MG63 (cell line): ENCODE measurements at regions not wholly inside any gene's neighbourhood (a gene's known extent, or its start where the extent isn't known, plus 50 kb on each side); places are given as distances from the start of the nearest gene placed in this dataset.
"Not testable (repeated sequence)": the region's sequence is repeated elsewhere in the genome, so short reads cannot be mapped to it uniquely, and the experiment has no call there.

Experiments used
- DNase-seq: peaks from one replicate; pipeline ENCODE4 v3.0.0-alpha.2; 2020
- H3K27me3 ChIP-seq: fragments of 250-450 bp; sonication (Bioruptor Pico); 2 replicates; pipeline ENCODE4 v1.5.1; 2020; ENCODE audit warnings: mild to moderate bottlenecking, moderate library complexity
- H3K36me3 ChIP-seq: fragments of 250-450 bp; sonication (Bioruptor Pico); 2 replicates; pipeline ENCODE4 v1.5.1; 2020; ENCODE audit warnings: mild to moderate bottlenecking, moderate library complexity
- H3K4me3 ChIP-seq: fragments of 250-450 bp; sonication (Bioruptor Pico); 2 replicates; pipeline ENCODE4 v1.5.1; 2020; ENCODE audit warnings: mild to moderate bottlenecking, moderate library complexity
- H3K9me3 ChIP-seq: fragments of 250-450 bp; sonication (Bioruptor Pico); 2 replicates; pipeline ENCODE4 v1.5.1; 2020; ENCODE audit warnings: mild to moderate bottlenecking, moderate library complexity

GRCh38 chr2:16203069-16203468, 262.7 kb downstream of the MYCN start:
- no peaks in the 10 kb centered on the region for H3K36me3 ChIP-seq
- no peak overlapping the region for H3K4me3 ChIP-seq
- no peaks in the 10 kb centered on the region for H3K27me3 ChIP-seq
- no peak for DNase-seq
- H3K9me3 ChIP-seq, result no peaks in the 10 kb centered on the region

GRCh38 chr2:16202266-16203020, 262.1 kb downstream of the MYCN start:
- no peaks in the 10 kb centered on the region for H3K36me3 ChIP-seq
- H3K9me3 ChIP-seq, result no peaks in the 10 kb centered on the region
- DNase-seq, result no peak
- no peak overlapping the region for H3K4me3 ChIP-seq
- no peaks in the 10 kb centered on the region for H3K27me3 ChIP-seq

GRCh38 chr2:16201848-16202247, 261.5 kb downstream of the MYCN start:
- peak; percentile 15 for DNase-seq
- H3K4me3 ChIP-seq, result no peak overlapping the region
- H3K9me3 ChIP-seq, result no peaks in the 10 kb centered on the region
- H3K36me3 ChIP-seq, result no peaks in the 10 kb centered on the region
- H3K27me3 ChIP-seq, result no peaks in the 10 kb centered on the region

GRCh38 chr2:16200554-16201193, 260.3 kb downstream of the MYCN start:
- H3K4me3 ChIP-seq, result no peak overlapping the region
- H3K36me3 ChIP-seq, result no peaks in the 10 kb centered on the region
- no peaks in the 10 kb centered on the region for H3K9me3 ChIP-seq
- DNase-seq, result no peak
- no peaks in the 10 kb centered on the region for H3K27me3 ChIP-seq

GRCh38 chr2:16199882-16200553, 259.7 kb downstream of the MYCN start:
- H3K36me3 ChIP-seq, result no peaks in the 10 kb centered on the region
- no peak for DNase-seq
- no peaks in the 10 kb centered on the region; the same call in 1 of the 2 replicates for H3K9me3 ChIP-seq
- H3K4me3 ChIP-seq, result no peak overlapping the region
- H3K27me3 ChIP-seq, result no peaks in the 10 kb centered on the region

GRCh38 chr2:16199241-16199640, 258.9 kb downstream of the MYCN start:
- H3K27me3 ChIP-seq, H3K9me3 ChIP-seq, H3K4me3 ChIP-seq, DNase-seq, H3K36me3 ChIP-seq: not testable (repeated sequence)

GRCh38 chr2:16198166-16198912, 258.0 kb downstream of the MYCN start:
- Histone ChIP-seq H3K27me3 (no peaks in the 10 kb centered on the region), H3K9me3 (no peaks in the 10 kb centered on the region; the same call in 1 of the 2 replicates), H3K4me3 (no peak overlapping the region), H3K36me3 (no peaks in the 10 kb centered on the region)
- no peak for DNase-seq

- no peaks in the 10 kb centered on the region for H3K36me3 ChIP-seq
- H3K9me3 ChIP-seq, result no peaks in the 10 kb centered on the region; the same call in 1 of the 2 replicates
- no peaks in the 10 kb centered on the region for H3K27me3 ChIP-seq
- no peak overlapping the region for H3K4me3 ChIP-seq
- DNase-seq, result no peak
These were observed 257.3 kb downstream of the MYCN start for GRCh38 chr2:16197504-16198147.

- no peak for DNase-seq
- Histone ChIP-seq H3K4me3 (no peak overlapping the region), H3K36me3 (no peaks in the 10 kb centered on the region), H3K27me3 (no peaks in the 10 kb centered on the region), H3K9me3 (no peaks in the 10 kb centered on the region; the same call in 1 of the 2 replicates)
These were observed 256.5 kb downstream of the MYCN start for GRCh38 chr2:16196687-16197503.

- no peak overlapping the region for H3K4me3 ChIP-seq
- H3K9me3 ChIP-seq, result no peaks in the 10 kb centered on the region; the same call in 1 of the 2 replicates
- no peaks in the 10 kb centered on the region for H3K36me3 ChIP-seq
- DNase-seq, result no peak
- H3K27me3 ChIP-seq, result no peaks in the 10 kb centered on the region
These were observed 255.3 kb downstream of the MYCN start for GRCh38 chr2:16195681-16196070.

GRCh38 chr2:16194931-16195680, 254.8 kb downstream of the MYCN start:
- Histone ChIP-seq H3K4me3 (no peak overlapping the region), H3K36me3 (no peaks in the 10 kb centered on the region), H3K27me3 (no peaks in the 10 kb centered on the region), H3K9me3 (no peaks in the 10 kb centered on the region; the same call in 1 of the 2 replicates)
- no peak for DNase-seq

GRCh38 chr2:16194530-16194929, 254.2 kb downstream of the MYCN start:
- DNase-seq, result no peak
- H3K27me3 ChIP-seq, result no peaks in the 10 kb centered on the region
- no peaks in the 10 kb centered on the region; the same call in 1 of the 2 replicates for H3K9me3 ChIP-seq
- no peak overlapping the region for H3K4me3 ChIP-seq
- H3K36me3 ChIP-seq, result no peaks in the 10 kb centered on the region

GRCh38 chr2:16194096-16194390, 253.7 kb downstream of the MYCN start:
- H3K27me3 ChIP-seq, result no peaks in the 10 kb centered on the region
- no peaks in the 10 kb centered on the region; the same call in 1 of the 2 replicates for H3K9me3 ChIP-seq

GRCh38 chr2:16192416-16193216, 252.3 kb downstream of the MYCN start:
- Histone ChIP-seq H3K36me3 (no peaks in the 10 kb centered on the region), H3K27me3 (no peaks in the 10 kb centered on the region), H3K9me3 (no peaks in the 10 kb centered on the region; the same call in 1 of the 2 replicates), H3K4me3 (no peak overlapping the region)
- no peak for DNase-seq

More at GRCh38 chr2:16194096-16194390, 253.7 kb downstream of the MYCN start:
- H3K4me3 ChIP-seq, result no peak overlapping the region
- no peaks in the 10 kb centered on the region for H3K36me3 ChIP-seq
- no peak for DNase-seq
